ENCODE measurements at regions not wholly inside any gene's neighbourhood (a gene's known extent, or its start where the extent isn't known, plus 50 kb on each side); places are given as distances from the start of the nearest gene placed in this dataset.

- H3K4me2 ChIP-seq (ENCODE audit: low read length): no peak overlapping the region
- no peak overlapping the region for H2BK120ac ChIP-seq (ENCODE audit: insufficient read depth, low read length, poor library complexity)
- no peak overlapping the region for H3K4ac ChIP-seq (ENCODE audit: low read depth, low read length)
- H2AK5ac ChIP-seq (ENCODE audit: low read length): no peak overlapping the region
- peaks cover 10% of the 10 kb centered on the region for H3K79me1 ChIP-seq (ENCODE audit: low read length)
- no peaks in the 10 kb centered on the region for H3K9me3 ChIP-seq (ENCODE audit: insufficient read depth, low read depth, low read length)
- no peak overlapping the region for H2BK5ac ChIP-seq (ENCODE audit: low read depth, low read length, poor library complexity)
- no peak overlapping the region for H3K4me3 ChIP-seq (ENCODE audit: low read depth, low read length)
- no peaks in the 10 kb centered on the region for H3K27me3 ChIP-seq (ENCODE audit: insufficient read depth, low read length)
- H4K91ac ChIP-seq (ENCODE audit: low read depth, low read length): no peak overlapping the region
- H4K8ac ChIP-seq (ENCODE audit: low read depth, low read length): no peak overlapping the region
- H2AFZ ChIP-seq (ENCODE audit: insufficient read depth, low read length, poor library complexity): no peak overlapping the region
- peaks cover 2% of the 10 kb centered on the region for H3K79me2 ChIP-seq (ENCODE audit: control insufficient read depth, insufficient read depth, low read length, poor library complexity)
- no peak overlapping the region for H2BK12ac ChIP-seq (ENCODE audit: low read length)
- H3K23ac ChIP-seq (ENCODE audit: low read length): no peak overlapping the region
- no CpG with 5 or more reads among the region's 2 CpGs for WGBS (ENCODE audit: extremely low coverage, insufficient coverage, insufficient read length)
- no peaks in the 10 kb centered on the region for H3K4me1 ChIP-seq (ENCODE audit: control insufficient read depth in 1 of 2, insufficient read depth in 2 of 2, low read length in 2 of 2)
- peak overlapping the region; percentile 67 for H3K27ac ChIP-seq (ENCODE audit: low read depth, low read length)
- no peak overlapping the region for H3K18ac ChIP-seq (ENCODE audit: low read length)
- H3K14ac ChIP-seq (ENCODE audit: low read length): no peak overlapping the region
- H4K12ac ChIP-seq (ENCODE audit: low read depth, low read length): no peak overlapping the region
- H3K36me3 ChIP-seq (ENCODE audit: control insufficient read depth in 1 of 2, insufficient read depth in 2 of 2, low read length in 2 of 2): no peaks in the 10 kb centered on the region
- no peak for DNase-seq
- H3K9ac ChIP-seq (ENCODE audit: low read length): no peak overlapping the region
These were observed 104.0 kb upstream of the FRMD6 start for GRCh38 chr14:51547701-51548100.

- Histone ChIP-seq H4K12ac (ENCODE audit: low read depth, low read length) (no peak overlapping the region), H2BK5ac (ENCODE audit: low read depth, low read length, poor library complexity) (no peak overlapping the region), H3K79me1 (ENCODE audit: low read length) (peaks cover 11% of the 10 kb centered on the region), H3K4me2 (ENCODE audit: low read length) (no peak overlapping the region), H4K8ac (ENCODE audit: low read depth, low read length) (no peak overlapping the region), H3K79me2 (ENCODE audit: control insufficient read depth, insufficient read depth, low read length, poor library complexity) (peaks cover 2% of the 10 kb centered on the region), H4K91ac (ENCODE audit: low read depth, low read length) (peak overlapping the region; percentile 28), H2AK5ac (ENCODE audit: low read length) (no peak overlapping the region), H2AFZ (ENCODE audit: insufficient read depth, low read length, poor library complexity) (no peak overlapping the region), H3K27ac (ENCODE audit: low read depth, low read length) (no peak overlapping the region), H3K4ac (ENCODE audit: low read depth, low read length) (no peak overlapping the region), H3K4me1 (ENCODE audit: control insufficient read depth in 1 of 2, insufficient read depth in 2 of 2, low read length in 2 of 2) (no peaks in the 10 kb centered on the region), H2BK120ac (ENCODE audit: insufficient read depth, low read length, poor library complexity) (no peak overlapping the region), H3K18ac (ENCODE audit: low read length) (no peak overlapping the region), H3K14ac (ENCODE audit: low read length) (no peak overlapping the region), H2BK12ac (ENCODE audit: low read length) (no peak overlapping the region), H3K9me3 (ENCODE audit: insufficient read depth, low read depth, low read length) (no peaks in the 10 kb centered on the region), H3K9ac (ENCODE audit: low read length) (no peak overlapping the region), H3K23ac (ENCODE audit: low read length) (no peak overlapping the region), H3K36me3 (ENCODE audit: control insufficient read depth in 1 of 2, insufficient read depth in 2 of 2, low read length in 2 of 2) (no peaks in the 10 kb centered on the region), H3K27me3 (ENCODE audit: insufficient read depth, low read length) (no peaks in the 10 kb centered on the region), H3K4me3 (ENCODE audit: low read depth, low read length) (no peak overlapping the region)
- no peak for DNase-seq
- WGBS (ENCODE audit: extremely low coverage, insufficient coverage, insufficient read length): no CpG with 5 or more reads among the region's 4 CpGs
These were observed 103.5 kb upstream of the FRMD6 start for GRCh38 chr14:51548187-51548586.

- no peak for DNase-seq
- Histone ChIP-seq H3K36me3 (ENCODE audit: control insufficient read depth in 1 of 2, insufficient read depth in 2 of 2, low read length in 2 of 2) (no peaks in the 10 kb centered on the region), H4K12ac (ENCODE audit: low read depth, low read length) (no peak overlapping the region), H3K27me3 (ENCODE audit: insufficient read depth, low read length) (no peaks in the 10 kb centered on the region), H3K9ac (ENCODE audit: low read length) (no peak overlapping the region), H2BK120ac (ENCODE audit: insufficient read depth, low read length, poor library complexity) (peak overlapping the region; percentile 25), H2AK5ac (ENCODE audit: low read length) (no peak overlapping the region), H2BK12ac (ENCODE audit: low read length) (peak overlapping the region; percentile 25), H3K4me2 (ENCODE audit: low read length) (no peak overlapping the region), H3K9me3 (ENCODE audit: insufficient read depth, low read depth, low read length) (no peaks in the 10 kb centered on the region), H3K4me3 (ENCODE audit: low read depth, low read length) (no peak overlapping the region), H3K27ac (ENCODE audit: low read depth, low read length) (no peak overlapping the region), H3K4ac (ENCODE audit: low read depth, low read length) (no peak overlapping the region), H4K8ac (ENCODE audit: low read depth, low read length) (no peak overlapping the region), H3K14ac (ENCODE audit: low read length) (no peak overlapping the region), H3K18ac (ENCODE audit: low read length) (no peak overlapping the region), H3K4me1 (ENCODE audit: control insufficient read depth in 1 of 2, insufficient read depth in 2 of 2, low read length in 2 of 2) (peaks cover 3 to 7% of the 10 kb centered on the region in 2 experiments), H3K79me1 (ENCODE audit: low read length) (peaks cover 22% of the 10 kb centered on the region), H2AFZ (ENCODE audit: insufficient read depth, low read length, poor library complexity) (no peak overlapping the region), H3K23ac (ENCODE audit: low read length) (no peak overlapping the region), H2BK5ac (ENCODE audit: low read depth, low read length, poor library complexity) (no peak overlapping the region), H3K79me2 (ENCODE audit: control insufficient read depth, insufficient read depth, low read length, poor library complexity) (peaks cover 2% of the 10 kb centered on the region), H4K91ac (ENCODE audit: low read depth, low read length) (no peak overlapping the region)
- WGBS (ENCODE audit: extremely low coverage, insufficient coverage, insufficient read length): no CpG with 5 or more reads among the region's 5 CpGs
These were observed 101.1 kb upstream of the FRMD6 start for GRCh38 chr14:51550636-51551035.

- H2BK120ac ChIP-seq (ENCODE audit: insufficient read depth, low read length, poor library complexity): peak overlapping the region; percentile 47
- H3K79me2 ChIP-seq (ENCODE audit: control insufficient read depth, insufficient read depth, low read length, poor library complexity): no peaks in the 10 kb centered on the region
- H3K79me1 ChIP-seq (ENCODE audit: low read length): peaks cover 18% of the 10 kb centered on the region
- H3K27ac ChIP-seq (ENCODE audit: low read depth, low read length): no peak overlapping the region
- H2BK12ac ChIP-seq (ENCODE audit: low read length): peak overlapping the region; percentile 41
- H3K4me3 ChIP-seq (ENCODE audit: low read depth, low read length): no peak overlapping the region
- H4K91ac ChIP-seq (ENCODE audit: low read depth, low read length): peak overlapping the region; percentile 57
- no peak overlapping the region for H4K12ac ChIP-seq (ENCODE audit: low read depth, low read length)
- H3K9me3 ChIP-seq (ENCODE audit: insufficient read depth, low read depth, low read length): no peaks in the 10 kb centered on the region
- H3K4me2 ChIP-seq (ENCODE audit: low read length): no peak overlapping the region
- H3K4me1 ChIP-seq (ENCODE audit: control insufficient read depth in 1 of 2, insufficient read depth in 2 of 2, low read length in 2 of 2): peaks cover 3 to 7% of the 10 kb centered on the region in 2 experiments
- H2BK5ac ChIP-seq (ENCODE audit: low read depth, low read length, poor library complexity): no peak overlapping the region
- H3K4ac ChIP-seq (ENCODE audit: low read depth, low read length): no peak overlapping the region
- H3K14ac ChIP-seq (ENCODE audit: low read length): peak overlapping the region; percentile 84
- no peaks in the 10 kb centered on the region for H3K27me3 ChIP-seq (ENCODE audit: insufficient read depth, low read length)
- no peak overlapping the region for H3K9ac ChIP-seq (ENCODE audit: low read length)
- H3K18ac ChIP-seq (ENCODE audit: low read length): no peak overlapping the region
- H2AK5ac ChIP-seq (ENCODE audit: low read length): no peak overlapping the region
- no peak for DNase-seq
- WGBS (ENCODE audit: extremely low coverage, insufficient coverage, insufficient read length): no CpG with 5 or more reads among the region's 7 CpGs
- no peak overlapping the region for H2AFZ ChIP-seq (ENCODE audit: insufficient read depth, low read length, poor library complexity)
- H3K36me3 ChIP-seq (ENCODE audit: control insufficient read depth in 1 of 2, insufficient read depth in 2 of 2, low read length in 2 of 2): no peaks in the 10 kb centered on the region
- no peak overlapping the region for H4K8ac ChIP-seq (ENCODE audit: low read depth, low read length)
- H3K23ac ChIP-seq (ENCODE audit: low read length): no peak overlapping the region
These were observed 99.4 kb upstream of the FRMD6 start for GRCh38 chr14:51552275-51552674.

Measured in trophoblast cell (in vitro differentiated cells and primary cell).